ENCODE measurements at regions not wholly inside any gene's neighbourhood (a gene's known extent, or its start where the extent isn't known, plus 50 kb on each side); places are given as distances from the start of the nearest gene placed in this dataset.

DNA sequence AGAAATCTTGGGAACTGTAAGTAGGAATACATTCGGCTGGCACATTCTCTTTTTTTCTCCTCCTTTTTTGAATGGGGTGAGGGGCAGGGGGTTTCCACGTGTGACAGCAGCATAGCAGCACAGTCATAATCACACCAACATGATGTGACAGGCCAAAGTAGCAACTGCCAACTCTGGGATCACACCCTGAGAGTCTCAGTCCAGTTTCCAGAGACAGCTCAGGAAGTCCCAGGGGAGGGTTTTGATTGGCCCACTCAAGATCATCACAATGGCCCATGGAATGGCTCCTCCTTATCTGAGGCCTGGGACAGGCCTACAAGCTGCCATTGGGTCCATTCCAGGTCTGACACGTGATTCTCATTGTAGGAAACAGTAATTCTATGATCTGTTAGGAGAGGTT is 207.1 kb upstream of the ASIC2 start:
- no peaks in the 10 kb centered on the region for H3K36me3 ChIP-seq
- H3K4me1 ChIP-seq, result peaks cover 9% of the 10 kb centered on the region
- peak; percentile 74 for DNase-seq
- no peak overlapping the region for H3K4me3 ChIP-seq (ENCODE audit: low read depth, low read length)
- no peaks in the 10 kb centered on the region for H3K9me3 ChIP-seq
- TF ChIP-seq, protein P1, sequence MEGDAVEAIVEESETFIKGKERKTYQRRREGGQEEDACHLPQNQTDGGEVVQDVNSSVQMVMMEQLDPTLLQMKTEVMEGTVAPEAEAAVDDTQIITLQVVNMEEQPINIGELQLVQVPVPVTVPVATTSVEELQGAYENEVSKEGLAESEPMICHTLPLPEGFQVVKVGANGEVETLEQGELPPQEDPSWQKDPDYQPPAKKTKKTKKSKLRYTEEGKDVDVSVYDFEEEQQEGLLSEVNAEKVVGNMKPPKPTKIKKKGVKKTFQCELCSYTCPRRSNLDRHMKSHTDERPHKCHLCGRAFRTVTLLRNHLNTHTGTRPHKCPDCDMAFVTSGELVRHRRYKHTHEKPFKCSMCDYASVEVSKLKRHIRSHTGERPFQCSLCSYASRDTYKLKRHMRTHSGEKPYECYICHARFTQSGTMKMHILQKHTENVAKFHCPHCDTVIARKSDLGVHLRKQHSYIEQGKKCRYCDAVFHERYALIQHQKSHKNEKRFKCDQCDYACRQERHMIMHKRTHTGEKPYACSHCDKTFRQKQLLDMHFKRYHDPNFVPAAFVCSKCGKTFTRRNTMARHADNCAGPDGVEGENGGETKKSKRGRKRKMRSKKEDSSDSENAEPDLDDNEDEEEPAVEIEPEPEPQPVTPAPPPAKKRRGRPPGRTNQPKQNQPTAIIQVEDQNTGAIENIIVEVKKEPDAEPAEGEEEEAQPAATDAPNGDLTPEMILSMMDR (IDR thresholded peaks at IDR 0.05; ENCODE audit: low read depth, low read length), result no peak
- H3K27me3 ChIP-seq, result no peaks in the 10 kb centered on the region

DNA sequence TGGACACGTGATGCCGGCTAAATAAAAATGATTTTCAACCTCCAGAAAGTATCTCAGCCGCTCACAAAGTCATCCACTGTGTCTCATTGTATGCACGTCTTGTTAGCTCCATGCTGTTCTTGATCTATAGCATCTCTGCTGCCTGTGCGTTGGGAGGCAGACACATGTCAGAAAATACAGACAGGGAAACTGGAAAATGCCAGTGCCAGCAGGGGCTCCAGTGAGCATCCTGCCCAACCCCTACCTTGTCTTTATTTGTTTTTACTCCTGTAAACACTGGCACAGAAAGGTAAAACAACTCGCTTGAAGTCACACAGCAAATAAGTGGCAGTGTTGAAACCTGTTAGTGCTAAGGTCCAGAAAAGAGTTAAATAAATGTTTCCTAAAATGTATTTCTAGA is 208.1 kb upstream of the ASIC2 start:
- Histone ChIP-seq H3K36me3 (no peaks in the 10 kb centered on the region), H3K4me3 (ENCODE audit: low read depth, low read length) (no peak overlapping the region), H3K27me3 (no peaks in the 10 kb centered on the region), H3K9me3 (no peaks in the 10 kb centered on the region), H3K4me1 (peaks cover 9% of the 10 kb centered on the region)
- TF ChIP-seq, protein P1 (IDR thresholded peaks at IDR 0.05; ENCODE audit: low read depth, low read length), result peak; percentile 34
- DNase-seq, result no peak

DNA sequence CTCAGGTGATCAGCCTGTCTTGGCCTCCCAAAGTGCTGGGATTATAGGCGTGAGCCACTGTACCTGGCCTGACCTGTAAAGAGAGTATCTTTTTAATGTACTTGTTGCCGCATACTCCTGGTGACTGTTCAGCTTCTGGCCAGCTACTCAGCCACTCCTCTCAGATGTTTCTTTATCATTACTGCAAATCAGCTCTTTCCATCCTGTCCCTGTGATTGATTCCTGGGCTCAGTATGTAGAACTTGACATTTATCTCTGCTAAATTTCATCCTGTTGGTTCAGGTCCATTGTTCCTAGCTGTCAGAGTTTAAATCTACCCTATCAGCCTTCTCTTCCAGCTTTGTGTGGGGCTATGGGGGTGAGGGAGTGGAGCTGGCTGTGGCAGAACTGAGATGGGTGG is 211.5 kb upstream of the ASIC2 start:
- peaks cover 15% of the 10 kb centered on the region for H3K4me1 ChIP-seq
- TF ChIP-seq, protein P1 (IDR thresholded peaks at IDR 0.05; ENCODE audit: low read depth, low read length), result no peak

DNA sequence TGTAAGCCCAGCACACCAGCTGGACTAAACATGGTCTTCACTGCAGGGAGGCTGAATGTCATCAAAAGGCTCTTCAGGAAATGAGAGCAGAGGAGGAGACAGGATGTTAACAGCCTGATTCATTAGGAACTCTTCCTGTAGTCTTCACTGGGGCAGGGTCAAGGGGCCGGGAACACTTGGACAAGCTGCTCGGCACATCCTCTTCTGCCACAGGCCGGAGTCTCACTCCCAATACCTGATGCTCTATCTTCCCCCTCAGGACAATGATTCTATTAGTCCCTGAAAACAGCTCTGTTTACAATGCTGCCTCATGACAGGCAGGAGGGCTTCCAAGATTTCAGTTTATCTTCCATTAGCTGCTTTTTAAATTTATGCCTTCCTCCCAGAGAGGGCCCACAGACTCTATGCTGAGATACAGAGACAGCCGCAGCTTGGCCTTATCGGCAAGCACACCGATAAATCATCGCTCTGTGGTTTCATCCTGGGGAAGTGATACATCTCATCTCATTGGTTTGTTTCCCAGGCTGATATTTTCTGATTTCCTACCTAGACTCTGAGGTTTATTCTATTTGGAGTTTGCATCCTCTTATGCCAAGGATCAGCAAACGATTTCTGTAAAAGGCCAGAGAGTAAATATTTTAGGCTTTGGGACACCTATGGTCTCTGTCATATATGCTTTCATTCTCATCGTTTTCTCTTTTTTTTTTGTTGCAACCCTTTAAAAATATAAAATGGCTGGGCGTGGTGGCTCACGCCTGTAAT is 214.0 kb upstream of the ASIC2 start:
- no peaks in the 10 kb centered on the region for H3K36me3 ChIP-seq
- no peaks in the 10 kb centered on the region for H3K9me3 ChIP-seq
- H3K27me3 ChIP-seq, result no peaks in the 10 kb centered on the region
- TF ChIP-seq, protein P1 (IDR thresholded peaks at IDR 0.05; ENCODE audit: low read depth, low read length), result no peak
- peak; percentile 51 for DNase-seq
- H3K4me1 ChIP-seq, result peaks cover 6% of the 10 kb centered on the region; the same call in 1 of the 2 replicates
- no peak overlapping the region for H3K4me3 ChIP-seq (ENCODE audit: low read depth, low read length)

More for the DNA sequence above, 211.5 kb upstream of the ASIC2 start:
- no peaks in the 10 kb centered on the region for H3K9me3 ChIP-seq
- no peak for DNase-seq
- no peaks in the 10 kb centered on the region for H3K36me3 ChIP-seq
- H3K4me3 ChIP-seq (ENCODE audit: low read depth, low read length), result no peak overlapping the region
- H3K27me3 ChIP-seq, result no peaks in the 10 kb centered on the region

DNA sequence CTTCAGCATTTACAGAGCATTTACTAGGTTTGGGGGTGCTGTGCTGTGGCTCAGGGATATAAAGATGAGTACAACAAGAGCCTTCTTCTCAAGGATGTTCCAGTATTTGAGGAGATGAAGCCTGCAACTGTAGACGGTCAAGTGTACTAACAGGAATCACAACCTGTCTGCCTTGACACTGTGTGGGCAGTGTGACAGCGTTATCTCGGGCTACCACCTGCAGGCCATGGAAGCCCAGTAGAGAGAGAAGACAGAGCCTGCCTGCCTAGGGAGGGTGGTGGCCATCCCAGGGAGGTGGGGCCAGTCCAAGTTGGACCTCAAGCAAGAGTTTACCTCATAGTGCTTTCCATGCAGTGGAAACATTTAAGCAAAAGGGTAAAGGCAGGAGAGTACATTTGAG is 215.1 kb upstream of the ASIC2 start:
- H3K9me3 ChIP-seq, result no peaks in the 10 kb centered on the region
- peaks cover 6% of the 10 kb centered on the region; the same call in 1 of the 2 replicates for H3K4me1 ChIP-seq
- H3K27me3 ChIP-seq, result no peaks in the 10 kb centered on the region
- H3K4me3 ChIP-seq (ENCODE audit: low read depth, low read length), result no peak overlapping the region
- no peak for DNase-seq
- no peaks in the 10 kb centered on the region for H3K36me3 ChIP-seq
- TF ChIP-seq, protein P1 (IDR thresholded peaks at IDR 0.05; ENCODE audit: low read depth, low read length), result no peak

DNA sequence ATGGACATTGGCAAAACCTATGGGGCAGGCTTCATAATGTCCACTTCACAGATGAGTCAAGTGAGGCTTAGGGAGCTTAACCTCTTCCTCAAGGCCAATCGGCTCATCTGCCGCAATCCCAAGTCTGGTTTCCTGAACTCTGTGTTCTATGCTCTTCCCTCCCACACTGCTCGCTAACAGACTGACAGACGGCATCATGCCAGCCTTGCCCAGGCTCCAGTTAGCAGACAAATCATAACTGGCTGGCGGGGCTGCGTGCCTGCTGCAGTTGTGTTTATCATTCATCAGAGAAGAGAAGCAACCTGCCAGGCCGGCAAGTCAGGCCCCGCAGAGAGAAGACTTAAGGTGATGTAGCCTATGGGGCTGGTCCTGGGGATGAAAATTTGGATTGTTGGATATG is 216.2 kb upstream of the ASIC2 start:
- Histone ChIP-seq H3K9me3 (no peaks in the 10 kb centered on the region), H3K4me3 (ENCODE audit: low read depth, low read length) (no peak overlapping the region), H3K36me3 (no peaks in the 10 kb centered on the region), H3K4me1 (peaks cover 6% of the 10 kb centered on the region; the same call in 1 of the 2 replicates), H3K27me3 (no peaks in the 10 kb centered on the region)
- peak; percentile 24 for DNase-seq
- TF ChIP-seq, protein P1 (IDR thresholded peaks at IDR 0.05; ENCODE audit: low read depth, low read length), result no peak
